NB4 (cell line): ENCODE measurements at regions not wholly inside any gene's neighbourhood (a gene's known extent, or its start where the extent isn't known, plus 50 kb on each side); places are given as distances from the start of the nearest gene placed in this dataset.

ENCODE experiments used
- DNase-seq: peaks from one replicate; pipeline ENCODE4 v3.0.0; 2010; ENCODE audit warnings: low read depth
- H3K4me3 ChIP-seq: one replicate; pipeline ENCODE4 v1.5.1; 2011; ENCODE audit warnings: mild to moderate bottlenecking, low read depth, low read length, moderate library complexity
- CTCF ChIP-seq: IDR thresholded peaks from one replicate; pipeline ENCODE4 v1.5.1; 2012; ENCODE audit warnings: low read depth, low read length
- MYC ChIP-seq: IDR thresholded peaks from 2 replicates; pipeline ENCODE4 v1.6.1; 2011; ENCODE audit warnings: low read depth, low read length
- POLR2A ChIP-seq: IDR thresholded peaks from 2 replicates; pipeline ENCODE4 v1.6.1; 2011; ENCODE audit warnings: mild to moderate bottlenecking; ENCODE audit not compliant: insufficient read length; ENCODE audit errors: extremely low read depth
- TF ChIP-seq, protein P1 (sequence below): IDR thresholded peaks from 2 replicates; pipeline ENCODE4 v1.6.1; 2011; ENCODE audit warnings: low read depth, low read length

- TF ChIP-seq, protein P1, sequence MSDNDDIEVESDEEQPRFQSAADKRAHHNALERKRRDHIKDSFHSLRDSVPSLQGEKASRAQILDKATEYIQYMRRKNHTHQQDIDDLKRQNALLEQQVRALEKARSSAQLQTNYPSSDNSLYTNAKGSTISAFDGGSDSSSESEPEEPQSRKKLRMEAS = 0 out of 2 replicates have a peak, but pooled peaks have one; percentile 10
- TF ChIP-seq POLR2A = no peak
- H3K4me3 ChIP-seq = no peak overlapping the region
- no peak for DNase-seq
Measured at GRCh38 chr13:53622456-53622855, 593.8 kb downstream of the OLFM4 start.

DNA sequence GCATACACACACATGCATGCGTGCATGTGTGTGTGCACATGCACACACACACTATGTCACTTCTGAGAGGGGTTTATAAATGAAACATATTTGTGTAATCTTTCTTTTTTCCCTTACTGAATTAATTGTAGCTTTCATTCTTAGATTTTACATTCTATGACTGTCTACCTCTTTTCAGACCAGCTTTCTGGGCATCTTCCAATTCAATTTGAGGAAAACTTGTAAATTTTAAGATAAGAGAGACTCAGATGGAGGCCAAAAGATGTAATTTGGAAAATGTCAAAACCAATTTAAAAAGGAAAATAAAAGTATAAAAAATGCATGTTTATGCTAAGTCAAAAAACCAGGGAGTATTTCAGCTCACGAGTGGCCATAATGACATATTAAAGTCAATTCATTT, 594.5 kb downstream of the OLFM4 start:
- TF ChIP-seq, protein P1 = no peak
- TF ChIP-seq MYC = no peak
- no peak for TF ChIP-seq POLR2A
- TF ChIP-seq CTCF = no peak
- H3K4me3 ChIP-seq = no peak overlapping the region
- DNase-seq = no peak

DNA sequence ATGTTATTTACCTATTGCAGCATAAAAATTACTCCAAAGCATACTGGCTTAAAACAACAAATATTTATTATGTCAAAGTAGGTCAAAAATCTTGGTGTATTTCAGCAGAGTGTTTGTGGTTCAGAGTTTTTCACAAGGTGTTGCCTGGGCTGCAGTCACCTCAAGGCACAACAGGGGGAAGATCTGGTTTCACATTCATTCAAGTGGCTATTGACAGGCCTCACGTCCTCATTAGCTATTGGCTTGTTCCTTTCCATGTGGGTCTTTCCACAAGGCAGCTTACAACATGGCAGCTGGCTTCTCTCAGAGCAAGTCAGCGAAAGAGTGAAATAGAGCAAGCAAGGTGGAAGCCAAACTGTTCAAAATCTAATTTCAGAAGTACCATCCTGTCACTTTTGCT, 602.9 kb downstream of the OLFM4 start:
- no peak for DNase-seq
- no peak overlapping the region for H3K4me3 ChIP-seq
- TF ChIP-seq POLR2A (no peak), CTCF (no peak)
- TF ChIP-seq, protein P1 = no peak

GRCh38 chr13:53638040-53638439, 609.4 kb downstream of the OLFM4 start:
- H3K4me3 ChIP-seq = no peak overlapping the region
- TF ChIP-seq POLR2A (no peak), CTCF (no peak), MYC (no peak)
- TF ChIP-seq, protein P1 = no peak

DNA sequence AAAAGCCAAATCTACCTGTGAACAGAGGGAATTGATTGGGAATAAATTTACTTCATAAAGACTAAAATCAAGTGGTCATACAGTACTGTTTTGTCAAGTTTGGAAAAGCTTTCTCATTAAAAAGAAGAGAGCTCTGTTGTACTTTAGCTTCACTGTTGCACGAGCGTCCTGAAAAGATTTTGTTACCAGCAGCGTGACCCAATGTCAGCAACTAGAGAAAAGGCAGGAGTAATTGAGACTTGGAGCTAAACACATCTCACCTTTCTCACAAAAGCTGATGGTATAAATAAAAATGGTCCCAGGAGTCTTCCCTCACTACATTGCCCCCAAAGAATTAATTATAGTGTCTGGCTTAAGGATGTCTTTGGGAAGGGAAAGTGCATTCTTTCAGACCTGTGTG, 613.7 kb downstream of the OLFM4 start:
- no peak for DNase-seq
- TF ChIP-seq POLR2A (no peak), MYC (no peak), CTCF (no peak)
- TF ChIP-seq, protein P1 = no peak
- H3K4me3 ChIP-seq = no peak overlapping the region

More at GRCh38 chr13:53638040-53638439, 609.4 kb downstream of the OLFM4 start:
- DNase-seq = no peak

GRCh38 chr13:53648673-53649072, 620.1 kb downstream of the OLFM4 start:
- H3K4me3 ChIP-seq = no peak overlapping the region
- DNase-seq = no peak
- TF ChIP-seq POLR2A (no peak), CTCF (no peak), MYC (no peak)
- TF ChIP-seq, protein P1 = no peak
